ENCODE measurements at regions not wholly inside any gene's neighbourhood (a gene's known extent, or its start where the extent isn't known, plus 50 kb on each side); places are given as distances from the start of the nearest gene placed in this dataset.

- DNase-seq (ENCODE audit: low spot score): no peak
Observed at GRCh38 chr5:52725808-52726207, 61.9 kb upstream of the ITGA1 start.

- no peak for DNase-seq (ENCODE audit: low spot score)
Observed at GRCh38 chr5:52727020-52727419, 60.7 kb upstream of the ITGA1 start.

GRCh38 chr5:52727576-52727975 lies 60.1 kb upstream of the ITGA1 start:
- DNase-seq (ENCODE audit: low spot score): no peak

GRCh38 chr5:52728224-52728623 lies 59.5 kb upstream of the ITGA1 start:
- no peak for DNase-seq (ENCODE audit: low spot score)

- no peak for DNase-seq (ENCODE audit: low spot score)
Observed at GRCh38 chr5:52728686-52729085, 59.0 kb upstream of the ITGA1 start.

GRCh38 chr5:52731274-52732027 lies 56.3 kb upstream of the ITGA1 start:
- DNase-seq (ENCODE audit: low spot score): no peak

GRCh38 chr5:52734557-52734956 lies 53.2 kb upstream of the ITGA1 start:
- no peak for DNase-seq (ENCODE audit: low spot score)

- DNase-seq (ENCODE audit: low spot score): no peak
Observed at GRCh38 chr5:52735139-52735538, 52.6 kb upstream of the ITGA1 start.

All from iPS-NIHi11 (cell line).